ENCODE measurements at regions not wholly inside any gene's neighbourhood (a gene's known extent, or its start where the extent isn't known, plus 50 kb on each side); places are given as distances from the start of the nearest gene placed in this dataset.

DNA sequence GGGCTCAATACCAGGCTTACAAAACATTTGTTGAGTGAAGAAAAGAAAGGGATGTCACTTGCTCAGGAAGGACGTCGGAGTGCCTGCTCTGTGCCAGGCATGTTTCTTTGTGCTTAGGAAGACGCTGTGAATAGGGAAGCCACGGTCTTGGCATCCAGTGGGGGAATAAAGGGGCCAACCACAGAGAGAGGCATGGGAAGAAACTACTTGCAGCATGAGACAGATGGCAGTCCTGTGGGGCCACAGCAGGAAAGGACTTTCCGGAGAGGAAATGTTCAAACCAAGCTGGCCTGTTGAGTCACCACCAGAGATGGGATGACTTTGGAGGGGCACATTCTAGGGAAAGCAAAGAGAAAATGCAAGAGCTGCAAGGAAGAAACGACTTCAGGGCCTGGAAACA, 173.2 kb downstream of the CDH26 start:
- DNase-seq (ENCODE audit: low read depth) = no peak

DNA sequence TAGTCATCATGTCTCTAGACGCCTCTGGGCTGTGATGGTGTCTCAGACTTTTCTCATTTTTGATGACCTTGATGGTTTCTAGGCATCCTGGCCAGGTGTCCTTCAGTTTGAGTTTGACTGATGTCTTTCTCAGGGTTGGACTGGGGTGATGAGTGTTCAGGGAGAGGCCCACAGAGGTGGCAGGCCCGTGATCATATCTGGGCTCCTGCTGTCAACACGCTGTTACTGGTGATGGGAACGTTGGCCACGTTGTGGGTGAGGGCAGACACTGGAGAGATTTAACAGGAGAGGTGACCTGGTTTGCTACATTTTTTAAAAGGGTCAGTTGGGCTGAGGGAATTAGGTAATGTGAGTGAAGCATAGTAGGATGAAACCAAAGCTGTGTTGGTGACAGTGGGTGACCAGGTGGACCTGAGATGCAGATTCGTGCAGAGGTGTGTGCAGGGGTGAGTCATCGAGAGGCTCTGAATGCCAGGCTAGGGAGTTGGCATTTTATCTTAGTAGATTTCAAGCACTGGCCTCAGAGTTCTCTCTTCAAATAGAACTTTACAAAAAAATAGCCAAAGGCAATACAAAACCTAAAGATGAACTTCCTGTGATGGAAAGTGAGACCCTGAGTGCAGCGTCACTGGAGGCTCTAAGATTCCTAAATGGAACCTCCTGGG, 174.1 kb downstream of the CDH26 start:
- no peak for DNase-seq (ENCODE audit: low read depth)

DNA sequence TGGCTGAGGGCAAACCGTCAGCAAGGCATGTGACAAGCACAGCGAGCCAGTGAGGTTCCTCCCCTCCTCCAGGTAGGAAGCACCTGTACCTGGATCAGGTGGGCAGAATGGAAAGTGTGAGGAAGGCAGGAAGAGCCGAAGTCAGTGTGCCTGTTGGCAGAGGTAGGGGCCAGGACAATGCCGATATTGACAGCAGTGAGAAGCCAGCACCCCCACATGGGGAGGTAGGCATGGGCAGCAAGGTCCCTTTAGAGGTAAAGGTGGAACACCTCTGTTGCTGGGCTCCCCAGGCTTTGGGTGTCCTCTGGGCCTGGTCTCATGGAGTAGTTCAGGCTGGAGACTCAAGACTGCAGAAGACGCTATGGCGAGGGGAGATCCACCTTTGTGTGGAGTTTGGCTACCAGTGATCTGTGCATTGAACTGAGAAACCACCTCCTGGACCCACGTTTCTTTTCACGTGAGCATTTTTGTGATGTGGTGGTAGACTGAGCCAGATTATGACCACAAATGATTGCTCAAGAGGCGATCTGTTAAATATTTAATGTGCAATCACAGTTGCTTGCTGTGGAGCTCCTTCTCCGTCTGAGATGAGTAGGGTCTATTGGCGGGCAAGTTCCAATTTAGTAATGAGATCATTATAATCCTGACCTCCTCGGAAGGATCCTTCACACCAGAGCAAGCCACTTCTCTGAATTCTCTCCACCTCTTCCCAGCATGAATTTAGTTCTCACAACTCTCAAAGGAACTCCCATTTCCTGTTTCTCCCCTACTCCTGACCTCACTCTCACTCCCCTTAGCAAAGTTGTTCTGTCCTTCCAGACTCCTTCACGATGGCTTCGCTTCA, 174.8 kb downstream of the CDH26 start:
- no peak for DNase-seq (ENCODE audit: low read depth)

DNA sequence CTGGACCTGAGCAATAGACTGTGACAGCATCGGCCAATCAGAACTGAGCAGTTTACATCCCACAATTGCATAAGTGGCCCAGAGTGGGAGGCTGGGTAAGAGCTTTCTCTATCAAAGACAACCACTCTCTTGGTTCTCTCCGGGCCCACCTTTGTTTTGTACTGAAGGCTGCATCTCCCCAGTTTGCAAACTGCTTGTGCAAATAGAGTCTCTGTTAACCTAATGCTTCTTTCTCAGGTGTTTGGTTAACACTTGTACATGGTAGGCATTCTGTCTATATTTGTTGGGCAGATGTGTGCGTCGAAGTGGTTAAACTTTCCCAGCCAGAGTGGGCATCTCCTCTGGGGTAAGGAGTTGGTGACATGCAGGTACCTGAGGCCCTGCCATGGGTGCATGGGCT, 177.1 kb downstream of the CDH26 start:
- no peak for DNase-seq (ENCODE audit: low read depth)

DNA sequence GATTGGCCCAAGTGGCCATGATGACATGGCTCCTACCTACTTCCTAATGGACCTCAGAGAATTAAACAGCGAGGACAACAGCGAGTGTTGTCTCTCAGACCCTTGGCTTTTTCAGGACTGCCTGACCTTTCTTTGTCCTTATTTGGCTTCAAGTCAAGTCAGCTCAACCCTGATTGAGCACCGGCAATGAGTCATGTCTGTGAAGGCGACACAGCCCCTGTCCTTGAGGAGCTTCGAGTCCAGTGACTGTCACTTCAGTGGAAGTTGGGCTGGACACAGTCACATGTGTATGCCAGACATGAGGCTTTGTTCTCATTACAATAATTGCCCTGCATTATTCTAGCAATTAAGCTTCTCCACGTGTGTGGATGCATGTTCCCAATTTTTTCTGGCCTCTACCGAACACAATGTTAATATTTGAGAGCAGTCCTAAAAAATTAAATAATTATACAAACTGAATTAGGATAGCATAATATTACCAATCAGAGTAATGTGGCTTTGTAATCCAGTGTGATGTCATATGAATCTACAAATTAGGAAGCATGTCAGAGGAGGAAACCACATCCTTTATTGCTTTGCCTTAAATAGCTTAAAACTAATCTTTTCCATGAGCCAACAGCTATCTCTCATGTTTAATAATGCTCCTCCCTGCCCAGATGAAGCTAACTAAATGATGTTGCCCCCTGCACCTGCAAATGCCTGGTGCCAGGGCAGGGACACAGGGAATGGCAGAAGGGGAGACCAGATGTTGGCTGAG, 178.6 kb downstream of the CDH26 start:
- no peak for DNase-seq (ENCODE audit: low read depth)

DNA sequence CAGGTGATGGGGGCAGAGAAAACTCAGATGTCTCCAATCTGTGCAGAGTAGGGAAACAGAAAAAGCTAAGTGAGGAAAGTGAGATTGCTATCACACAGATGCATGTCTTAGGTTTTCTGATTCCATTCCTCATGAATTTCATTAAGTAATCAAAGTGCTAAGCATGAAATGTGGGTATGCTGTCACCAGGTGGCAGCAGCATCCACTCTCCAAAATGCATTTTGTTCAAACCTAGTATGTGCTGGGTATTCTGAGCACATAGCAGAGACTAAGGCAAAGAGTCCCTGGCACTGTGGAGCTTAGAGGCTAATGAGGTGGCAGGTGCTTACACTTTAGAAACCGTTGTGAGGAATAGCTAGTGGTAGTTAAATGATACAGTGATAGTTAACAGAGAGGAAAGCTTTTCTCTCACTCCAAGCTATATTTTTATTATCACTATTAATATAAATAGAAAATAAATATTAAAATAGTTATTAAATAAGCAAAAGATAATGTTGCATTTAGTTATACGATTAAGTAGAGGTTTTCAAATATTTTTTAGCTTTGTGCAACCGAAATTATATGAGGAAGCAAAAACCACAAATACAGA, 179.5 kb downstream of the CDH26 start:
- DNase-seq (ENCODE audit: low read depth) = no peak

DNA sequence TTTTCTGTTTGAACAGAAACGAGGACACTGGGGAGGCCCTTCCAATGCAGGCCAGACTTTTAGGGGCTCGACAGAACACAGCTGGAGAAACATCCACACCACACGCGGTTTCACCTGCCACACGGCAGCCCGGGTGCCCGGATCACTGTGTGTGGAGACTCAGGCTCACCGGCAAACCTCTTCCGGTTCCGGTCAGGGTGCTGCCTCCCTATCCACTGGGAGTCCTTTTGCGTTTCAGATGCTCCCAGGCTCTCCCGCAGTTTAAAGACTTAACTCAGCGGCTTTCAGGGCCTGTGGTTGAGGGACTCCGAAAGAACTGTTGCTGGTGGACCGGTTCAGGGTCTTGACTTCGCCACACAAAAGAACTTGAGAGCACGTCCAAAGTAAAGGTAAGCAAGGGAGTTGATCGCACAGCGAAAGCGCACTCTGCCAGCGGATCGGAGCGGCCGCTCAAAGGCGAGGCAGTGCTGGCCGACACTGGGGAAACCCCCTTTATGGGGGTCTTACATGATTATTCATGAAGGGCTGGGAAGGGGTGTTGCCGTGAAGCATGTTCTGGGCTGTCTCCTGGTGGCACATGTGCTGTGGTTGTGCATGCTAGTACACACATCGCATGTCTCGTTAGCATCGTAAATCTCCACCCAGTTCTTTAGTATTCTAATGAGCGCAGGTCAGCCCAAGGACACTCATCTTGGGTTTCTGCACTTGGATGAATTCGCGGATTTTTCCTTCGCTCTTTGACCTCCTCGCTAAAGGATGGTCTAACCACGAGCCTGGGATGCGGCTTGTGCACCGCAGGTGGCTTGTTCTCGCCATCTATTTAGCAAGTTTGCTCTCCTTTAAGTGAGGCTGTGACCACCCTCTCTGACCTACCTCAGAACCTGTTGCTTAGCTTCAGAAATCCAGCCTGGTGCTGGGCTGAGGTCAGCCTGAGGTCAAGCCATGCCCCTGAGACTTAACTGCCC, 180.3 kb downstream of the CDH26 start:
- DNase-seq (ENCODE audit: low read depth) = no peak

DNA sequence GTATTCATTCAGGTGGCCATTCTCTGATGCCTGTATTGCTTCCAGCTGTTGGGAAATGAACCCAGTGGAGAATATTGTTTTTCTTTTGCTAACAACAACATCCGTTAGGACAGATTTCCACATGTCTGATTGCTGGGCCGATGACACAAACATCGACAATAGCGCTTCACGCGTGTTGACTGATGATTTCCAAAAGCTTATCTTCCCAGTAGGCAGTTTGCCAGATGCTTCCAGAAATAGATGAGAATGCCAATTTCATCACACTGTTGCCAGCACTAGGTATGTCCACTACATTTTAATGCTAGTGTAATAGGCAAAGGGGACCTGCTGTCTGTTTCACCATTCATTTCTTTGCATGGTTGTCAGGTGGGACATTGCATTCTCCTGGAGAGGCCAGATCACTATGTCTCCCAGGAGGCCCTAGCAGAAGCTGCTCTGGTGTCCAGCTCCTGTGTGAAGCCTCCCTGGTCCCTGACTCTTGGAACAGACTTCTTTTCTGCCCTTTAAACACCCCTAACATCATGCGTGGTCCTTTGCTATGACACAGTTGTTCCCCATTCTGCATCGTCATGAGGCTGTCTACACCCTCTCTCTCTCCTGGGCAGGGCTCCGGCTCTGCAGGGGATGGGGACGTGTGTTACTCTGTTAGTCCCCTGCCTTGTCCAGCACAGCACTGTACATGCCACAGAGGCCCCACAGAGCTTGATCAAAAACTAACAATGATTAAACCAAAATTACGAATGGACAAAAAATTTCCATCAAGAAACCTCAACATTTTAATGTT, 181.6 kb downstream of the CDH26 start:
- DNase-seq (ENCODE audit: low read depth) = no peak

DNA sequence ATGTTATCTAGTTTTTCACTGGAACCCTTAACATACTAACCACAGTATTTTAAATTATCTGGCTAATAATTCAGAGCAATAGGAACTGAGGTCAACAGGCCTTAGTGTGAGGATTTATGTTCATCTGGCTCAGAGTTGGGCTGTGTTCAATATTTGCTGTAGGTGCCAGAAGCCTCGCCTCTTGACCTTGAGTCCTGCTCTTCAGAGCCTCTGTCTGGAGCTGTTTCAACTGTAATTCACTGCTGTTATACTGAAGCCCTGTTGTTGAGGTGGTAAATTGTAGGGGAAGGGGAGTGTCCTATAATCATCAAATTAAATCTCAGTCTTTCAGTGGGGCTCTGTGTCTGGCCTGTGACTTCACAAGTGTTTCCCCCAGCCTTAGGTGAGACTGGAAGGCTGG, 184.4 kb downstream of the CDH26 start:
- DNase-seq (ENCODE audit: low read depth) = no peak

DNA sequence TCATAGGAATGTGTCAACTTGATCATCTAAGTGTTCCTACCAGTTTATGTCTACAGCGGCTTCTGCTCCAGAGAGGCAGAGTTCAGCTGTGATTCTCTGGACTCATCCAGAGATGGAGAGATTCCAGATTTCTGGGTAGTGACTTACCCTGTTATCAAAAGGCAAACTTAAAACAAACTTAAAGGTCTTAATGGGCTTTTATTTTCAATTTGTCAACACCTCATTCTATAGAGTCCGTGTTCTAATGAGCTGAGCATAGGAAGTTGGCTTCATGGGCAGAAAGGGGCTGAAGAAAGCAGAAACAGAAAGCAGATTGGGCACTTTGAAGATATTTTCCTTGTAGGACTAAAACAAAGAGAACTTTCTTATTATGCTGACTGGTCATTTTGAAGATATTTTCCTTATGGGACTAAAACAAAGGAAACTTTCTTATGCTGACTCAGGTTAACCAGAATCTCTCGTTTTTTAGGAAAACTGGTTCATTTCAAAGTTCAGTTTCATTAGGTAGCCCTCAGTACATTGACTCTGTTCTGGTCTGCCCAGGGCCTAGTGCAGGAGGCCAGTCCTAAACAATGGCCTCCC, 185.1 kb downstream of the CDH26 start:
- no peak for DNase-seq (ENCODE audit: low read depth)

DNA sequence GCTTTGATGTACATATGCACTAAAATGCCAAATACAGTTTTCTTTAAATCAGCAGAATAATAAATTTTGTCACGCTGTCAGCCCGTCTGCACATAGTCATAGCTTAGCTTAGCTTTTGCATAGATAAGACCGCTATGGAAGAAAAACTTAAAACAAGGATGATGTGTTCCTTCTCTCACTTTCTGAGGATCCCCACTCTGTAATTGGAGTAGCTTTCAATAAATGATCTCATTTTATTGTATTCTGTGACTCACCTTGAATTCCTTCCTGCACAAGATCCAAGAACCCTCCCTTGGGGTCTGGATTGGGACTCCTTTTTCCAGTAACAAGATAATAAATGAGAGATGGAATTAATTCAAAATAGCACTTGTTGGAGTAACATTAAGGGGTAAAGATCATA, 186.2 kb downstream of the CDH26 start:
- no peak for DNase-seq (ENCODE audit: low read depth)

DNA sequence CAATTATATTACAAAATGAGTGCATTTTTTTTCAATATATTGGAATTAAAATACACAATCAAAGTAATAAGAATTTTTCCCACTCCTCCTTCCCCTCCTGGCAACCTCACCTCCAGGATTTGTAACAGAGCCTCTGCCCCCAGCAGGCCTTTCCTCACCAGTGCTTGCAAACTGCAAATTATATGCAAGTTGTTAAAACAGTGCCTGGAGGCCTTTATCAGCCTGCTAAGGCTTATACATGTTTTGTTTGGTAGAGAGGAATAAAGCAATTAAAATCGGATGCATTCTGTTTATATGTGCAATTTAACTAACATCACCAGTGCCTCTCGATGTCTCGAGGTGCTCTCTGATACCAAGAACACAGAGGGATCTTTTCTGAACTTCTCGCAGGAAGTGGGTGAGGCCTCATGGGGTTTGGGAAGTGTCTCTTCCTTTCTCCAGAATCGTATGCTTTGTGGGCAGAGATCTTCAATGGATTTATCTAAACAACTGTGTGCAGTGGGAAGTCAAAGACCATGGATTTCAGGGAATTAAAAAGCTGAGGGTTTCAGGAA, 186.8 kb downstream of the CDH26 start:
- no peak for DNase-seq (ENCODE audit: low read depth)

DNA sequence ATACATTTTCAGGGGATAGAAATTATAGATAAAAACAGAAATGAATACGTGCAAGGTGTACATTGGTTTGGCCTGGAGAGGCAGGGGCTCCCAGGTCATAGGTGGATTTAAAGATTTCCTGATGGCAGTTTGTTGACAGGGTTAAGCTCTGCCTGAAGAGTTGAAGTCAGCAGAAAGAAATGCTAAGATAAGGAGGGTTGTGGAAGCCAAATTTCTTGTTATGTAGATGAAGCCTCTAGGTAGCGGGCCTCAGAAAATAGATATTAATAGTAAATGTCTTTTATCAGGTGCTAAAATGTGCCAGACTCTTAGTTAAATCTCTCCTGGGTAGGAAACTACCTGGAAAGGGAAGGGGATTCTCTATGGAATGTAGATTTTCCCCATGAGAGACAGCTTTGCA, 188.8 kb downstream of the CDH26 start:
- DNase-seq (ENCODE audit: low read depth) = no peak

DNA sequence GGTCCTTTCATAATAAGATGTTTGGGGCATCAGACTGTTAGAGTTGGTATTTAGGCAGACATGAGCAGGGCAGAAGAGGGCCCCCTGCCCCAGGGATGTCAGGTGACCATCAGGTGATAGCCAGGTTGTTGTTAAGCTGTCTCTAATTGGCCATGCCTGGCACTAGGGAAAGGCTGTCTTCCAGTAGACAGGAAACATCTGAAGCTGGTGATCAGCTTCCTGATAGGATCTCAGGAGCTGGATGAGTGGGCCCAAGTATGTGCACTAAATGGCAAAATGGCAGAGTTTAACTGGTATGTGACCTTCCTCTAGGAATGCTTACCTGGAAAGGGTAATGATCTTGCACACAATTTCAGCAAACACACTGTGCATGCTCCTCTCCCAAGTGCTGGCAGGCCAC, 190.7 kb downstream of the CDH26 start:
- DNase-seq (ENCODE audit: low read depth) = no peak

DNA sequence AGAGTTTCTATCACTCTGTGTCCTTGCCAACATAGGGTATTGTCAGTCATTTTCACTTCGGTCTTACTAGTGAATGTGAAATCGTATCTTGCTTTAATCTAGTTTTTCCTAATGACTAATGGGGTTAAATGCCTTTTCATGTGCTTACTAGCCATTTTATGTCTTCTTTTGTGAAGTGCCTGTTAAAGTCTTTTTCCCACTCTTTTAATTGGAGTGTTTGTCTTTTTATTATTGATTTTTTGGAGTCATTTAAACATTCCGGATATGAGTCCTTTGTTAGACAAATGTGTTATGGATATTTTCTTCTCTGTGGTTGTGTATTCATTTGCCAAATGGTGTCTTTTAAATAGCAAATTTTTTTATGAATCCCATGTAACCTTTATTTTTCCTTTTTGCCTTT, 194.6 kb downstream of the CDH26 start:
- no peak for DNase-seq (ENCODE audit: low read depth)

DNA sequence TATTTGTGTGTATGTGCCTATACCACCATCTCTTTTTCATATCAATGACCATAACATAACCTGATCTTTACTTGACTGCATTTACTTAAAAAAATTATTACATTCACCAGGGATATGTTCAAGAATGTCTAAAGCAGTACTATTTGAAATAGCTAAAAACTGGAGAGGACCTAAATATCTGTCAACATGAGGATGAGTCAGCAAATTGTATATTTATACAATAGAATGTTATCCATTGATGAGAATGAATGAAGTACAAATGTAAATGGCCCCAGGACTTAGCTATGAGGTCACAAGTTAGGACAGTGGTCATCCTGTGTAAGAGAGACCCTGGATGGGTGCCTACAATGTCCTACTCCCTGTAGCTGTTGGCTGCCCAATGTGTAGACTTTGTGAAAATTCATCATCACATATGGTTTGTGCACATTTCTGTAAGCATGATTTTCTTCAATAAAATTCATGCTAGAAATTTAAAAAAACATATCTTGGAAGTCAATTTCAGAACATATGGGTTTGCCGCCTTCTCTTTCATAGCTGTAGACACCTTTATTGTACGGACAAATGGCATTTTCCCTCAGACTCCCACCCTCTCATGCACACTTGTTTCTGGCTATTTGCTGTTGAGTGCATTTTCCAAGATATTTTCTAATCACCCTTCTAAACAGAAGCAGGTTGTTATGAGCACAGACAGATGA, 202.4 kb downstream of the CDH26 start:
- no peak for DNase-seq (ENCODE audit: low read depth)

DNA sequence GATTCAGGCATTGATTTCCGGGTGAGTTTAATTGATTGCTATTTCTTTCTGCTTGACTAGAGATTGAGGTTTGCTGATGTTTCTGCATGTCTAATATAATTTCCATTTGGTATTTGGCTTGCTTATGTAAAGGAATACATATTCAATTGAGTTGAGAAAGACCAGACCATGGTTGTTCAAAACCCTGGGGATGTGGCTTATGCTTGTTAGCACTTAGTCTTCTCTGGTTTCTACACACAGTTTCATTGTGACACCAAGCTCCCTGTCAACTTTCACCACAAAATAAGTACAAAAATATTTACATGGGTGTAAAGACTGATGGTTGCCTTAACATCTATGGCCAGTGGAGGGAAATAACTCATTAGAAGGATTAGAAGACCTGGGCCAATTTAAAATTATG, 209.6 kb downstream of the CDH26 start:
- no peak for DNase-seq (ENCODE audit: low read depth)

DNA sequence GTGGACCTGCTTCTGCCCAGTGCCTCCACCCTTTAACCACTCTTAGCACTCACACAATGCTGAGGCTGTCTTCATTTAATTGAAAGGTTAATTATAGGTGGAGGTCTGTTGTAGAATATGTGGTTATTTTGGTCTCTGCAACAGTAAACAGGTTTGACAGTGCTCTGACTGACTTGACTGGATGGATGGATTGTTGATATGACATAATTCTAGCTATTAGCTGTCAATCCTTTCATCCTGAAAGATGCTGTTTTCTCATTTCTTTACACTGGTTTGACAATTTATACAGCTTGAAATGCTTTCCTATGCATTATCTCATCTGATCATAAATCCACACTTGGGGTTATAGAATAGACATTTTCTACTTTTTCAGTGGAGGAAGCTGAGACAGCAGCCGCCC, 210.7 kb downstream of the CDH26 start:
- DNase-seq (ENCODE audit: low read depth) = no peak

DNA sequence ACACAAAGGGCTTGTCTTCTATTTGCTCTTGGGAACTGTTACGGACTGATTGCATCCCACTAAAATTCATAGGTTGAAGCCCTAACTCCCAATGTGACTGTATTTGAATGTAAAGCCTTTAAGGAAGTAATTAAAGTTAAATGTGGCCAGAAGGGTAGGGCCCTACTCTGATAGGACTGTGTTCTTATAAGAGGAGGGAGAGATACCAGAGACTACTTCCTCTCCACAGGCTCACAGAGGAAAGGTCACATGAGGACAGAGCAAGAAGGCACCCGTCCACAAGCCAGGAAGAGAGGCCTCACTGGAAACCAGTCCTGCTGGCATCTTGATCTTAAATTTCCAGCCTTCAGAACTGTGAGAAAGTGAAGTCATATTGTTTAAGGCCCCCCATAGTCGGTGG, 211.9 kb downstream of the CDH26 start:
- no peak for DNase-seq (ENCODE audit: low read depth)

Measured in HS-5 (cell line).